Mesendoderm (in vitro differentiated cells): ENCODE measurements at regions not wholly inside any gene's neighbourhood (a gene's known extent, or its start where the extent isn't known, plus 50 kb on each side); places are given as distances from the start of the nearest gene placed in this dataset.
"Not testable (repeated sequence)": the region's sequence is repeated elsewhere in the genome, so short reads cannot be mapped to it uniquely, and the experiment has no call there.

Experiments
- DNase-seq: peaks from one replicate; pipeline ENCODE4 v3.0.0; 2013
- H2AK5ac ChIP-seq: 2 replicates; pipeline ENCODE4 v1.6.1; 2013; ENCODE audit warnings: low read length, inconsistent platforms
- H2BK120ac ChIP-seq: 2 replicates; pipeline ENCODE4 v1.6.1; 2013; ENCODE audit warnings: low read depth, mild to moderate bottlenecking, low read length, moderate library complexity, mixed read lengths
- H2BK15ac ChIP-seq: replicated peaks from 2 replicates; pipeline ENCODE4 v1.6.1; 2013; ENCODE audit warnings: low read depth, mild to moderate bottlenecking, moderate library complexity
- H2BK5ac ChIP-seq: 2 replicates; pipeline ENCODE4 v1.6.1; 2013; ENCODE audit warnings: low read length, inconsistent platforms
- H3K18ac ChIP-seq: 2 replicates; pipeline ENCODE4 v1.6.1; 2013; ENCODE audit warnings: mild to moderate bottlenecking, low read length, mixed read lengths
- H3K23ac ChIP-seq: one replicate; pipeline ENCODE4 v1.6.1; 2013; ENCODE audit warnings: low read length
- H3K27ac ChIP-seq: 2 replicates; pipeline ENCODE4 v1.5.1; 2013; ENCODE audit warnings: low read depth, mild to moderate bottlenecking, inconsistent platforms, low read length, moderate library complexity
- H3K27me3 ChIP-seq: 2 replicates; pipeline ENCODE4 v1.6.1; 2013; ENCODE audit warnings: low read length, control low read depth, mild to moderate bottlenecking, inconsistent platforms; ENCODE audit not compliant: insufficient read depth, poor library complexity
- H3K36me3 ChIP-seq: 2 replicates; pipeline ENCODE4 v1.6.1; 2013; ENCODE audit warnings: low read length, inconsistent platforms; ENCODE audit not compliant: control insufficient read depth, insufficient read depth
- H3K4ac ChIP-seq: one replicate; pipeline ENCODE4 v1.6.1; 2013; ENCODE audit warnings: low read depth, mild to moderate bottlenecking, low read length, moderate library complexity
- H3K4me1 ChIP-seq: 2 replicates; pipeline ENCODE4 v1.6.1; 2013; ENCODE audit warnings: low read depth, low read length, inconsistent platforms; ENCODE audit not compliant: control insufficient read depth
- H3K4me2 ChIP-seq: 2 replicates; pipeline ENCODE4 v1.6.1; 2013; ENCODE audit warnings: low read length
- H3K4me3 ChIP-seq: 2 replicates; pipeline ENCODE4 v1.5.1; 2013; ENCODE audit warnings: mild to moderate bottlenecking, low read length
- H3K56ac ChIP-seq: one replicate; pipeline ENCODE4 v1.6.1; 2013; ENCODE audit warnings: low read length
- H3K79me1 ChIP-seq: 2 replicates; pipeline ENCODE4 v1.6.1; 2013; ENCODE audit warnings: low read length, inconsistent platforms
- H3K79me2 ChIP-seq: 2 replicates; pipeline ENCODE4 v1.6.1; 2013; ENCODE audit warnings: mild to moderate bottlenecking, low read length; ENCODE audit not compliant: control insufficient read depth, insufficient read depth
- H3K9ac ChIP-seq: 2 replicates; pipeline ENCODE4 v1.6.1; 2013; ENCODE audit warnings: low read length, inconsistent platforms
- H4K5ac ChIP-seq: one replicate; pipeline ENCODE4 v1.6.1; 2013; ENCODE audit warnings: low read length
- H4K8ac ChIP-seq: one replicate; pipeline ENCODE4 v1.6.1; 2013; ENCODE audit warnings: low read depth, mild to moderate bottlenecking, control low read depth, low read length, moderate library complexity
- WGBS: extraction: QIAGEN DNeasy Blood & Tissue Kit; methylation state at CpG from one replicate; pipeline ENCODE4 v1.1.7; 2013; ENCODE audit warnings: low lambda C conversion rate, missing lambda C conversion rate; ENCODE audit not compliant: insufficient coverage; ENCODE audit errors: extremely low coverage; 5-methylcytosine and 5-hydroxymethylcytosine counted together

DNA sequence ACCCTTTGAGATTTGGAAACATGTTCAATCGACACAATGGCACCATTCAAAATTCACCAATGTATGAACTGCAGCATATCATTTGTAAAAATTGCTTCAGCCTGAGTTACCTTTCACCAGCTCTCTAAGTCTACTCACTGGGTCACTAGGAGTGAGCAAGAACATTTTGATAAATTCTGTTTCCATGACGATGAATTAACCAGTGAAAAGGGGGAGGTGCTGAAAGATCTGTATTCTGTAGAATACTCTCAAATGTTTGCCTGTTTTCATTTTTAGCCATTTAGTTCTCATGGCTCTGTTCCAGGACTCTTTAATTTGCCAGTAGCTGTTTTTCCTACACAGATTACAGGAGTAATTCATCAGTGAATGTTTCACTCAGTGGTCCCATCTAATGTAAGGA lies 883.4 kb downstream of the DIAPH3 start:
- H3K27ac ChIP-seq = no peak overlapping the region
- H3K9ac ChIP-seq = no peak overlapping the region
- no peak overlapping the region for H2BK120ac ChIP-seq
- no peaks in the 10 kb centered on the region for H3K79me1 ChIP-seq
- no peak overlapping the region for H3K56ac ChIP-seq
- H3K79me2 ChIP-seq = no peaks in the 10 kb centered on the region
- WGBS = no CpG with 5 or more reads among the region's 2 CpGs
- no peaks in the 10 kb centered on the region for H3K36me3 ChIP-seq
- H3K23ac ChIP-seq = no peak overlapping the region
- no peak overlapping the region for H3K4me2 ChIP-seq
- no peak overlapping the region for H2BK5ac ChIP-seq
- H4K8ac ChIP-seq = no peak overlapping the region
- no peak overlapping the region for H2BK15ac ChIP-seq
- no peak overlapping the region for H2AK5ac ChIP-seq
- no peaks in the 10 kb centered on the region for H3K27me3 ChIP-seq
- no peak overlapping the region for H3K4ac ChIP-seq
- no peak overlapping the region for H3K18ac ChIP-seq
- no peak overlapping the region for H3K4me3 ChIP-seq
- H3K4me1 ChIP-seq = no peaks in the 10 kb centered on the region
- DNase-seq = no peak
- no peak overlapping the region for H4K5ac ChIP-seq

GRCh38 chr13:59281453-59281852 lies 882.3 kb downstream of the DIAPH3 start:
- H3K4me2 ChIP-seq = no peak overlapping the region
- H2BK5ac ChIP-seq = no peak overlapping the region
- H3K9ac ChIP-seq = no peak overlapping the region
- no peak overlapping the region for H2AK5ac ChIP-seq
- no peak overlapping the region for H2BK120ac ChIP-seq
- no peak for DNase-seq
- H3K79me2 ChIP-seq = no peaks in the 10 kb centered on the region
- H3K27ac ChIP-seq = no peak overlapping the region
- H4K5ac ChIP-seq = no peak overlapping the region
- H3K36me3 ChIP-seq = no peaks in the 10 kb centered on the region
- H2BK15ac ChIP-seq = no peak overlapping the region
- H4K8ac ChIP-seq = no peak overlapping the region
- H3K4me1 ChIP-seq = no peaks in the 10 kb centered on the region
- no peak overlapping the region for H3K23ac ChIP-seq
- WGBS = no CpG with 5 or more reads among the region's 8 CpGs
- H3K56ac ChIP-seq = no peak overlapping the region
- no peak overlapping the region for H3K4ac ChIP-seq
- H3K27me3 ChIP-seq = no peaks in the 10 kb centered on the region
- no peak overlapping the region for H3K18ac ChIP-seq
- no peak overlapping the region for H3K4me3 ChIP-seq
- H3K79me1 ChIP-seq = no peaks in the 10 kb centered on the region

DNA sequence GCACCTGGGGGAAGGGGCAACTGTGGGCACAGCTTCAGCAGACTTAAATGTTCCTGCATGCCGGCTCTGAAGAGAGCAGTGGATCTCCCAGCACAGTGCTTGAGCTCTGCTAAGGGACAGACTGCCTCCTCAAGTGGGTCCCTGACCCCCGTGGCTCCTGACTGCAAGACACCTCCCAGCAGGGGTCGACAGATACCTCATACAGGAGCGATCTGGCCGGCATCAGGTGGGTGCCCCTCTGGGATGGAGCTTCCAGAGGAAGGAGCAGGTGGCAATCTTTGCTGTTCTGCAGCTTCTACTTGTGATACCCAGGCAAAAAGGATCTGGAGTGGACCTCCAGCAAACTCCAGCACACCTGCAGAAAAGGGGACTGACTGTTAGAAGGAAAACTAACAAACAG lies 871.5 kb downstream of the DIAPH3 start:
- H2BK120ac ChIP-seq, DNase-seq, H3K23ac ChIP-seq, H2BK5ac ChIP-seq, H2BK15ac ChIP-seq, H3K9ac ChIP-seq, H3K27me3 ChIP-seq, H3K36me3 ChIP-seq, H4K8ac ChIP-seq, H3K4ac ChIP-seq, H3K4me1 ChIP-seq, H3K27ac ChIP-seq, H3K4me3 ChIP-seq, H3K79me1 ChIP-seq, H2AK5ac ChIP-seq, H3K79me2 ChIP-seq, H3K4me2 ChIP-seq, H4K5ac ChIP-seq, H3K18ac ChIP-seq, H3K56ac ChIP-seq: not testable (repeated sequence)
- no CpG with 5 or more reads among the region's 5 CpGs for whole genome bisulfite sequencing

- no peak overlapping the region for H4K8ac ChIP-seq
- no peak overlapping the region for H3K56ac ChIP-seq
- no peak overlapping the region for H4K5ac ChIP-seq
- no peak overlapping the region for H2BK15ac ChIP-seq
- no peaks in the 10 kb centered on the region for H3K36me3 ChIP-seq
- no peaks in the 10 kb centered on the region for H3K79me2 ChIP-seq
- H3K27ac ChIP-seq = no peak overlapping the region
- H3K4me3 ChIP-seq = no peak overlapping the region
- H3K27me3 ChIP-seq = no peaks in the 10 kb centered on the region
- H3K4ac ChIP-seq = no peak overlapping the region
- H3K79me1 ChIP-seq = no peaks in the 10 kb centered on the region
- H3K18ac ChIP-seq = no peak overlapping the region
- no peak overlapping the region for H3K23ac ChIP-seq
- DNase-seq = no peak
- no peak overlapping the region for H2BK5ac ChIP-seq
- no peak overlapping the region for H2BK120ac ChIP-seq
- H3K4me2 ChIP-seq = no peak overlapping the region
- H3K9ac ChIP-seq = no peak overlapping the region
- no peak overlapping the region for H2AK5ac ChIP-seq
- no peaks in the 10 kb centered on the region for H3K4me1 ChIP-seq
- WGBS = no CpG with 5 or more reads among the region's 1 CpG
Measured at GRCh38 chr13:59299584-59299983, 864.1 kb downstream of the DIAPH3 start.

GRCh38 chr13:59300355-59301173 lies 863.2 kb downstream of the DIAPH3 start:
- no peak overlapping the region for H2BK15ac ChIP-seq
- no peaks in the 10 kb centered on the region for H3K79me2 ChIP-seq
- no peak overlapping the region for H3K27ac ChIP-seq
- no peaks in the 10 kb centered on the region for H3K36me3 ChIP-seq
- no peak overlapping the region for H2BK120ac ChIP-seq
- H4K5ac ChIP-seq = no peak overlapping the region
- no peak overlapping the region for H2BK5ac ChIP-seq
- H4K8ac ChIP-seq = no peak overlapping the region
- no peak overlapping the region for H3K4ac ChIP-seq
- no peak overlapping the region for H2AK5ac ChIP-seq
- H3K4me1 ChIP-seq = no peaks in the 10 kb centered on the region
- no peak overlapping the region for H3K4me2 ChIP-seq
- H3K23ac ChIP-seq = no peak overlapping the region
- H3K4me3 ChIP-seq = no peak overlapping the region
- no peak overlapping the region for H3K9ac ChIP-seq
- H3K56ac ChIP-seq = no peak overlapping the region
- no peak overlapping the region for H3K18ac ChIP-seq
- H3K79me1 ChIP-seq = no peaks in the 10 kb centered on the region
- DNase-seq = no peak
- no CpG with 5 or more reads among the region's 9 CpGs for WGBS
- H3K27me3 ChIP-seq = no peaks in the 10 kb centered on the region

DNA sequence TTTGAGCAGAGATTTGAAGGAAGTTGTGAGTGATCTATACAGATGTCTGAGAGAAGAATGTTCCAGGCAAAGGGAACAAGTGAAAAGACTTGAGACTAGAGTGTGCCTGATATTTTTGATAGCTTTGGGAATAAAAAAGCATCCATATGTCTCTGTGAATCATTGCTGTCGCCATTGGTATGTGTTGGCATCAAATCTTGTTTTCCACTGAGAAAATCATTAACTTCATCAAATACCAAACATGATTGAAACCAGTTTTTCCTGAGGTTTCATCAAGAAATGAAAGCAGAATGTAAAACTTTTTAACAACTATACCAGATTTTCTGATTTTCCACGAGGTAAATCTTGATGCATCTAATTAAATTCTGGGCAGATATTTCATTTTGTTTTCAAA lies 862.6 kb downstream of the DIAPH3 start:
- Histone ChIP-seq H3K79me2 (no peaks in the 10 kb centered on the region), H2AK5ac (no peak overlapping the region), H3K4me2 (no peak overlapping the region), H2BK120ac (no peak overlapping the region), H3K36me3 (no peaks in the 10 kb centered on the region), H4K8ac (no peak overlapping the region), H2BK5ac (no peak overlapping the region), H3K4me1 (no peaks in the 10 kb centered on the region), H3K4ac (no peak overlapping the region), H2BK15ac (no peak overlapping the region), H3K9ac (no peak overlapping the region), H3K79me1 (no peaks in the 10 kb centered on the region), H3K27me3 (no peaks in the 10 kb centered on the region), H4K5ac (no peak overlapping the region), H3K56ac (no peak overlapping the region), H3K18ac (no peak overlapping the region), H3K4me3 (no peak overlapping the region), H3K27ac (no peak overlapping the region), H3K23ac (no peak overlapping the region)
- no peak for DNase-seq
- WGBS = no CpG with 5 or more reads among the region's 2 CpGs
